Adrenal gland (tissue), 9 donors: ENCODE measurements at regions not wholly inside any gene's neighbourhood (a gene's known extent, or its start where the extent isn't known, plus 50 kb on each side); places are given as distances from the start of the nearest gene placed in this dataset.

Experiments used
- DNase-seq, 7 donors: peaks; one replicate each; pipeline ENCODE4 v3.0.0-alpha.2; 2019 to 2020
- H3K27ac ChIP-seq, 5 donors: fragments of 200-600 bp; sonication (generic) in 4 of 5; 1 replicate in 3 of 5; 2 replicates in 2 of 5; pipeline versions ENCODE4 v1.5.1 to v1.8.0; 2016 to 2020; ENCODE audit warnings: mild to moderate bottlenecking in 1 of 5
- H3K27me3 ChIP-seq: fragments of 200-600 bp; 2 replicates; pipeline ENCODE4 v1.8.0; 2021
- H3K36me3 ChIP-seq, 2 donors: fragments of 200-600 bp; replicated peaks in 1 of 2; 1 replicate in 1 of 2; 2 replicates in 1 of 2; pipeline versions ENCODE4 v1.5.1 to v1.8.0; 2018 to 2022
- H3K4me1 ChIP-seq, 2 donors: fragments of 200-600 bp; replicated peaks in 1 of 2; 1 replicate in 1 of 2; 2 replicates in 1 of 2; pipeline versions ENCODE4 v1.5.1 to v1.8.0; 2018 to 2021
- H3K4me3 ChIP-seq, 4 donors: fragments of 200-600 bp; sonication (generic) in 3 of 4; one replicate each; pipeline ENCODE4 v1.5.1; 2016 to 2018
- H3K9me3 ChIP-seq, 3 donors: fragments of 200-600 bp; sonication (generic) in 1 of 3; replicated peaks in 1 of 3; 1 replicate in 2 of 3; 2 replicates in 1 of 3; pipeline versions ENCODE4 v1.5.1 to v1.8.0; 2016 to 2021
- POLR2A ChIP-seq, 2 donors: fragments of 450-650 bp; IDR thresholded peaks; one replicate each; pipeline ENCODE4 v1.6.1; 2017; ENCODE audit warnings: antibody characterized with exemption in 2 of 2, mild to moderate bottlenecking in 2 of 2, moderate library complexity in 1 of 2
- WGBS, 4 donors: extraction: QIAGEN DNeasy Blood & Tissue Kit in 2 of 4; methylation state at CpG; one replicate each; pipeline versions ENCODE4 v1.1.5 to v1.1.7; 2013 to 2017; 5-methylcytosine and 5-hydroxymethylcytosine counted together
- intact Hi-C, 2 donors: fragments of 100-400 bp; cut with DNase I; formaldehyde crosslinking; loops; one replicate each; pipeline versions ENCODE4 v1.14.1 to v1.15.0; 2022 to 2023
- TF ChIP-seq, protein P1 (sequence below), 6 experiments: fragments of 450-650 bp in 4 of 6; fragments of 200-600 bp in 2 of 6; sonication (generic) in 1 of 6; IDR thresholded peaks; 1 replicate in 5 of 6; 2 replicates in 1 of 6; pipeline versions ENCODE4 v1.5.1 to v1.8.0; 2016 to 2021; ENCODE audit warnings: antibody characterized with exemption in 6 of 6, mild to moderate bottlenecking in 2 of 6, moderate library complexity in 1 of 6
- donor health status: healthy with polysubstance abuse.
- donor health status: Bipolar disorder and iron deficiency.
- donor health status: DM: yes; HTN: yes; CAD: no.
- donor health status: DM: no; HTN: no; CAD: no.
- donor health status: DM: no; HTN: no; CAD: no.

DNA sequence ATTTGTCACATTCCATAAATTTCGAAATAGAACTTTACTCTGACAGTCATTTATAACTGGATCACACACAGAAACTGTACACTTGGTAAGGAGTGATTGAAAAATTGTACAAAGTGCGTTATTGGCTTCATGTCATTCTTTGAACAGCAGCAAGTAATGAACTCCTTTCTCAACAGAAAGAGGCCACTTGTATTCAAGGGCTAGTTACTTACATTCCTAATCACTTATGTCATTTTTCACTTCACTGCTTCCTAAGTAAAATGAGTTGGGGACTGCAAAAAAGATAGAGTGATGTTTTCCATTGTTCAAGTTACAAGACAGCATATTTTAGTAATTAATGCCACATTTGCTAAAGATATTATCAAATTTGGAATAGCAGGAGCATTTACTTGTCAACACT is 893.2 kb downstream of the DTWD2 start:
- no peaks in the 10 kb centered on the region for H3K9me3 ChIP-seq
- no peaks in the 10 kb centered on the region for H3K4me1 ChIP-seq
- no peaks in the 10 kb centered on the region for H3K27me3 ChIP-seq
- no peak for TF ChIP-seq POLR2A (IDR thresholded peaks at IDR 0.05)
- TF ChIP-seq, protein P1, sequence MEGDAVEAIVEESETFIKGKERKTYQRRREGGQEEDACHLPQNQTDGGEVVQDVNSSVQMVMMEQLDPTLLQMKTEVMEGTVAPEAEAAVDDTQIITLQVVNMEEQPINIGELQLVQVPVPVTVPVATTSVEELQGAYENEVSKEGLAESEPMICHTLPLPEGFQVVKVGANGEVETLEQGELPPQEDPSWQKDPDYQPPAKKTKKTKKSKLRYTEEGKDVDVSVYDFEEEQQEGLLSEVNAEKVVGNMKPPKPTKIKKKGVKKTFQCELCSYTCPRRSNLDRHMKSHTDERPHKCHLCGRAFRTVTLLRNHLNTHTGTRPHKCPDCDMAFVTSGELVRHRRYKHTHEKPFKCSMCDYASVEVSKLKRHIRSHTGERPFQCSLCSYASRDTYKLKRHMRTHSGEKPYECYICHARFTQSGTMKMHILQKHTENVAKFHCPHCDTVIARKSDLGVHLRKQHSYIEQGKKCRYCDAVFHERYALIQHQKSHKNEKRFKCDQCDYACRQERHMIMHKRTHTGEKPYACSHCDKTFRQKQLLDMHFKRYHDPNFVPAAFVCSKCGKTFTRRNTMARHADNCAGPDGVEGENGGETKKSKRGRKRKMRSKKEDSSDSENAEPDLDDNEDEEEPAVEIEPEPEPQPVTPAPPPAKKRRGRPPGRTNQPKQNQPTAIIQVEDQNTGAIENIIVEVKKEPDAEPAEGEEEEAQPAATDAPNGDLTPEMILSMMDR (IDR thresholded peaks at IDR 0.05), result no peak
- no peak overlapping the region for H3K27ac ChIP-seq
- H3K4me3 ChIP-seq, result no peak overlapping the region
- no peak for DNase-seq
- WGBS, 4 donors, result 44 to 60% (median 54%) methylated on average over 2 of the region's 2 CpGs
- no peaks in the 10 kb centered on the region for H3K36me3 ChIP-seq
- intact Hi-C loops, result no loop called here

DNA sequence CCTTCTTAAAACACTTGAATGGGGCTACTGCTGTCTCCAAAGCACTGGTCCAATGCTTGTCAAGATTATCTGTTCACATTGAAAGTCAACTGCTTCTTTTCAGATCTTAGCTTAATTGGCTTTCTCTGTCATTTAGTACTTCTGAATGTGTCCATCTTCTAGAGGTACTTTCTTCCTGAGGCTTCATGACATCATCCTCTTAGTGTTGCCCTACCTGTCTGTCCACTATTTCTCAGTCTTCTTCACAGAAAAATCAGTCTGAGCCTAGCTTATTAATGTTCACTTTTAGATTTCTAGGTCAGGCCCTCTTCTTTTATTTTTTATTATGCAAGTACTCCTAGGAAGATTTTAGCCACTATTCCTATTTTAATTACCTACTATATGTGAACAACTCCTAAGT is 899.9 kb downstream of the DTWD2 start:
- no peak for DNase-seq
- H3K9me3 ChIP-seq, result no peaks in the 10 kb centered on the region
- no peak overlapping the region for H3K27ac ChIP-seq
- no peaks in the 10 kb centered on the region for H3K27me3 ChIP-seq
- no peaks in the 10 kb centered on the region for H3K36me3 ChIP-seq
- intact Hi-C loops, result no loop called here
- no peak overlapping the region for H3K4me3 ChIP-seq
- no peaks in the 10 kb centered on the region for H3K4me1 ChIP-seq
- no peak for TF ChIP-seq POLR2A (IDR thresholded peaks at IDR 0.05)
- TF ChIP-seq, protein P1 (IDR thresholded peaks at IDR 0.05), result no peak

DNA sequence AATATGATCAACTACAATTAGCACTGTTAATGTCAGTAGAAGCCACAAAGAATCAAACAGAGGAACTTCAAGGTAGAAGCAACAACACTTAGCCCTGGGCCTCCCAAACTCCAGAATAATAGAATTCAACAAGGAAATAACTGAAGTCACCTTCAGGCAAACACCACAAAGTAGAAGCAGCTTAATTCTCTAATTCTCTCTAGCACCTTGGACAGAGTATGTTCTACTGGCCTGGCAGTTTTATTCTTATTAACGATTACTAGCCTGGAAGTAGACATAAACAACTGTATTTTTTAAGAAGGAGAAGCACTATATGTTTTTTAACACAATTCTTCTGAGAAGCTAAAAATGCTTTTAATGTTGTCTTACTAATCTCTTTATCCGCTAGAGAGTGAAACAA is 911.9 kb downstream of the DTWD2 start:
- whole genome bisulfite sequencing, 4 donors, result 40 to 63% (median 50%) methylated on average over 2 of the region's 2 CpGs
- DNase-seq, result no peak
- Histone ChIP-seq H3K4me1 (no peaks in the 10 kb centered on the region), H3K27ac (no peak overlapping the region), H3K36me3 (no peaks in the 10 kb centered on the region), H3K27me3 (no peaks in the 10 kb centered on the region), H3K4me3 (no peak overlapping the region), H3K9me3 (no peaks in the 10 kb centered on the region)
- no peak for TF ChIP-seq POLR2A (IDR thresholded peaks at IDR 0.05)
- TF ChIP-seq, protein P1 (IDR thresholded peaks at IDR 0.05), result no peak
- intact Hi-C loops, result no loop called here

DNA sequence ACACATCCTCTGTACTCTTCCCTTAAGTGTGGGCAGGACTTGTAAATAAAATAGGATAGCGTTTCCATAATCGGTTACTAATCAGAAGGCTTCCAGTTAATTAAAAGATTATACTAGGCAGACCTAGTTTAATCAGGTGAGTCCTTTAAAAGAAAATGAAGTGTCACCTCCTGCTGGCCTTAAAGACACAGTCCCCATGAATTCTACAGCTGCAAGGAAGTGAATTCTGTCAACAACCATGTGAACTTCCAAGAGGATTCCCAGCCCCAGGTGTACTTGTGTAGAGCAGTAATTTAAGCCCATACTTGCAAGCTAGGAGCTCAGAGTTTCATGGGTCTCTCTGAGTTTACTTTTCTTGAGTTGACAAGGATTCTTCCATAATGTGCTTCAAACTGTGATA is 918.3 kb downstream of the DTWD2 start:
- TF ChIP-seq, protein P1 (IDR thresholded peaks at IDR 0.05), result no peak
- no peak for TF ChIP-seq POLR2A (IDR thresholded peaks at IDR 0.05)
- Histone ChIP-seq H3K9me3 (no peaks in the 10 kb centered on the region), H3K4me1 (no peaks in the 10 kb centered on the region), H3K27ac (no peak overlapping the region), H3K27me3 (no peaks in the 10 kb centered on the region), H3K4me3 (no peak overlapping the region), H3K36me3 (no peaks in the 10 kb centered on the region)
- no peak for DNase-seq
- intact Hi-C loops, result no loop called here
- 81 to 90% (median 87%) methylated on average over 2 of the region's 2 CpGs for WGBS, 4 donors
